Left ventricle myocardium inferior (tissue), 1 donor: ENCODE measurements at regions not wholly inside any gene's neighbourhood (a gene's known extent, or its start where the extent isn't known, plus 50 kb on each side); places are given as distances from the start of the nearest gene placed in this dataset.

Source experiments
- DNase-seq: peaks from one replicate; pipeline ENCODE4 v3.0.0-alpha.2; 2020
- H3K27ac ChIP-seq: fragments of 200-600 bp; replicated peaks from 2 replicates; pipeline ENCODE4 v1.8.0; 2021
- H3K27me3 ChIP-seq: fragments of 200-600 bp; 2 replicates; pipeline ENCODE4 v1.8.0; 2021; ENCODE audit warnings: low read depth
- H3K36me3 ChIP-seq: fragments of 200-600 bp; 2 replicates; pipeline ENCODE4 v1.8.0; 2021
- H3K4me1 ChIP-seq: fragments of 200-600 bp; 2 replicates; pipeline ENCODE4 v1.8.0; 2021
- H3K4me3 ChIP-seq: fragments of 200-600 bp; 2 replicates; pipeline ENCODE4 v1.8.0; 2021; ENCODE audit warnings: mild to moderate bottlenecking, moderate library complexity
- H3K9me3 ChIP-seq: fragments of 200-600 bp; replicated peaks from 2 replicates; pipeline ENCODE4 v1.8.0; 2021
- intact Hi-C: fragments of 100-400 bp; cut with micrococcal nuclease; formaldehyde crosslinking; loops from one replicate; pipeline ENCODE4 v1.11.0; 2022
- TF ChIP-seq, protein P1 (sequence below): fragments of 200-600 bp; IDR thresholded peaks from 2 replicates; pipeline ENCODE4 v1.8.0; 2021; ENCODE audit warnings: antibody characterized with exemption, mild to moderate bottlenecking, borderline replicate concordance
- donor health status: DM: no; HTN: yes; CAD: no; lungs with severe emphysema.

DNA sequence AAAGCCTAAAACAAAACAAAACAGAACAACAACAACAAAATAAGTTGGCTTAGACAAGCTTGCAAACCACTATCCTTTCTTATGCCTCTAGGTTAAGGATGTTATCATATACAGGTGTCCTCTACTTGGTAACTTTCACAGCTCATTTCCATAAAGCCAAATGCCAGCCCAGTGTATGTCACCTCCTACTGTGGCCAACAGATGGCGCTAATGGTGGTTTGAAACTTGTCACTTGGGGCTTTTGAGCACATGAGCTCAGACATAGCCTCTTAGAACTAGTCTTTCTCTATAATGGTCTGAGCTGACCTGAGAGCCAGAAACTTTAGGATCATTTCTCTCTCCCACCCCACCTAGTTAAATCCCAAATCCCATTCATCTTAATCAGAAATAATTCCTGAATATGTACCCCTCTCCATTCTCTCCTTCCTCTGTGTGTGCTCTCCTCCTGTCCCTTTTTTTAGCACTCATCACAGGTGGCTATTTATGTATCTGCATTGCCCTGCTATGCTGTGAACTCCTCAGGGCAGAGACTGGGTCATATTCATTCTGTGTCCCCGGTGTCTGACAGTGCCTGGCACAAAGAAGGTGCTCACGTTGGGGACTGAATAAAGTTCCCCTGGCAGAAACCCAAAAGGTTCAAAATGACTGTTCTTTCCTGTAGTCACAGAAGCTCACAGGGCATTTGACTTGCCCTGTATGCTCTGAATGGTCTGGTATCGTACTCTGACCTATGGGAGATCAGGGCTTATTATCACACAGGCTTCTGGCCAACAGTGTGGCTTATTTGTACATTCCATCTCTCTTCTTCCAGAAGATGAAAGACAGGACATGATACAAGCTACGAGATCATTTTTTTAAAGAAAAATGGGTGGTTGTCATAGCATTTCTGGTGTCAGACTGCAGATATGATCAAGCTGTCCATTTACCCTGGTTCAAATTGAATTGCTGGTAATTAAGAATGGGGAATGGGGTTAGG is 319.3 kb upstream of the AZI2 start:
- Histone ChIP-seq H3K9me3 (no peaks in the 10 kb centered on the region), H3K36me3 (no peaks in the 10 kb centered on the region), H3K27ac (peak overlapping the region; percentile 79), H3K4me3 (no peak overlapping the region), H3K4me1 (peaks cover 32% of the 10 kb centered on the region), H3K27me3 (no peaks in the 10 kb centered on the region)
- DNase-seq, result peak; percentile 39
- TF ChIP-seq, protein P1, sequence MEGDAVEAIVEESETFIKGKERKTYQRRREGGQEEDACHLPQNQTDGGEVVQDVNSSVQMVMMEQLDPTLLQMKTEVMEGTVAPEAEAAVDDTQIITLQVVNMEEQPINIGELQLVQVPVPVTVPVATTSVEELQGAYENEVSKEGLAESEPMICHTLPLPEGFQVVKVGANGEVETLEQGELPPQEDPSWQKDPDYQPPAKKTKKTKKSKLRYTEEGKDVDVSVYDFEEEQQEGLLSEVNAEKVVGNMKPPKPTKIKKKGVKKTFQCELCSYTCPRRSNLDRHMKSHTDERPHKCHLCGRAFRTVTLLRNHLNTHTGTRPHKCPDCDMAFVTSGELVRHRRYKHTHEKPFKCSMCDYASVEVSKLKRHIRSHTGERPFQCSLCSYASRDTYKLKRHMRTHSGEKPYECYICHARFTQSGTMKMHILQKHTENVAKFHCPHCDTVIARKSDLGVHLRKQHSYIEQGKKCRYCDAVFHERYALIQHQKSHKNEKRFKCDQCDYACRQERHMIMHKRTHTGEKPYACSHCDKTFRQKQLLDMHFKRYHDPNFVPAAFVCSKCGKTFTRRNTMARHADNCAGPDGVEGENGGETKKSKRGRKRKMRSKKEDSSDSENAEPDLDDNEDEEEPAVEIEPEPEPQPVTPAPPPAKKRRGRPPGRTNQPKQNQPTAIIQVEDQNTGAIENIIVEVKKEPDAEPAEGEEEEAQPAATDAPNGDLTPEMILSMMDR, result peak; percentile 90
- intact Hi-C loops, result loop anchor here (10.0 kb wide), 1 partner anchor 1097 kb away; no protein-coding TSS in a partner anchor

DNA sequence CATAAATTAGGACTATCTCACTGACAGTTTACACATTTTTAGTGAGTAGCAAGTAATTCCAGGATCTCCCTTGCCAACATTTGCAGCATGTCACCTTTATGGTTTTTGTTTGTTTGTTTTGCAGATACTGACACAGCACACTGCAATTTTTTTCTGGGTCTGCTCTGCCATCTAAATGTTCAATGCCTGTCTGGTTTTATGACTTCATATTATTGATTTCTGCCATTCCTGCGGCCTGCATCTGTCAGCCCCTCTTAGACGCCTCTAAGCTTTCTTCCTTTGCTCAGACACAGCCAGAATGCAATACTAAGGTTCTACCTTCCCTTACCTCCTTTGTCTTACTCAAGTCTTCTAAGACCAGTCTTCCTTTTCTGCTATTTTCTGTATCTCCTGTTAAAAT is 321.2 kb upstream of the AZI2 start:
- no peaks in the 10 kb centered on the region for H3K27me3 ChIP-seq
- no peaks in the 10 kb centered on the region for H3K9me3 ChIP-seq
- no peak for DNase-seq
- intact Hi-C loops, result loop anchor here (10.0 kb wide), 1 partner anchor 1095 kb away; no protein-coding TSS in a partner anchor
- TF ChIP-seq, protein P1, result no peak
- peaks cover 20% of the 10 kb centered on the region for H3K4me1 ChIP-seq
- no peak overlapping the region for H3K27ac ChIP-seq
- H3K4me3 ChIP-seq, result no peak overlapping the region
- H3K36me3 ChIP-seq, result no peaks in the 10 kb centered on the region

DNA sequence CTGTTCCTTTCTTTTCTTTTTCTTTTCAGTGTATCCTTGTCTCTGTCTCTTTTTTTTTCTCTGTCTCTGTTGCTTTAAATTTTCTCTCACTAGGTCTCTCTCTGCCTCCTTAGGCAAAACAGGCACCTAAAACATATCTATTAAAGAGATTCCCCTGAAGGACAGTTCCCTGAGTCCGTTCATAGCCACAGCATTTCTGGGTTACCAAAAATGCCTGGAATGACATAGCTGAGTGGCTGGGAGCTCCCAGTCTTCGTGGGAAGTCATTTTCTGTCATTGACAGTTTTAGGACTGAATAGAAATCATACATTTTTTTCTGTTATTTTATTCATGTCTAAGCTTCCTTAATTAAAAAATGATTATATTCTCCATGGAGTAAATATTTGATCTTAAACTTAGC is 323.8 kb upstream of the AZI2 start:
- Histone ChIP-seq H3K9me3 (no peaks in the 10 kb centered on the region), H3K27me3 (no peaks in the 10 kb centered on the region), H3K4me1 (peaks cover 17% of the 10 kb centered on the region), H3K4me3 (no peak overlapping the region), H3K36me3 (no peaks in the 10 kb centered on the region), H3K27ac (no peak overlapping the region)
- no peak for DNase-seq
- TF ChIP-seq, protein P1, result no peak
- intact Hi-C loops, result no loop called here

DNA sequence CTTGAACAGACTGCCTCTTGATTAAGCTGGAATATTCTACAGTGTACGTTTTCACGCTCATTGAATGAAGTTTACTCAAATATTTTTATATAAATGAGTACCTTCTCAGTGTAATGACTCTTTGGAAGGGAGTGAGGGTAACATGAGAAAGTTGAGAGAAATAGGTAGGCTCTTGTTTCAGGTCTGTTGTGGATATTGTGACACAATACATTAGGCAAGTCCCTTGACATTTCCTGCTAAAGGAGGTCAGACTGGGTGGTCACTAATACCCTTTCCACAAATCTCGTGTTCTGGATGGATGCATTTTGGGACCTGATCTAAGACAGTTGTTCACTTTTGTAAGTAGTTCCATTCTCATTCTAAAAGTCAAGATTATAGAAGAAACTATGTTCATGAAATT is 324.8 kb upstream of the AZI2 start:
- no peaks in the 10 kb centered on the region for H3K27me3 ChIP-seq
- intact Hi-C loops, result no loop called here
- no peak overlapping the region for H3K27ac ChIP-seq
- H3K9me3 ChIP-seq, result no peaks in the 10 kb centered on the region
- no peak for DNase-seq
- peaks cover 8% of the 10 kb centered on the region for H3K4me1 ChIP-seq
- TF ChIP-seq, protein P1, result no peak
- no peak overlapping the region for H3K4me3 ChIP-seq
- no peaks in the 10 kb centered on the region for H3K36me3 ChIP-seq

DNA sequence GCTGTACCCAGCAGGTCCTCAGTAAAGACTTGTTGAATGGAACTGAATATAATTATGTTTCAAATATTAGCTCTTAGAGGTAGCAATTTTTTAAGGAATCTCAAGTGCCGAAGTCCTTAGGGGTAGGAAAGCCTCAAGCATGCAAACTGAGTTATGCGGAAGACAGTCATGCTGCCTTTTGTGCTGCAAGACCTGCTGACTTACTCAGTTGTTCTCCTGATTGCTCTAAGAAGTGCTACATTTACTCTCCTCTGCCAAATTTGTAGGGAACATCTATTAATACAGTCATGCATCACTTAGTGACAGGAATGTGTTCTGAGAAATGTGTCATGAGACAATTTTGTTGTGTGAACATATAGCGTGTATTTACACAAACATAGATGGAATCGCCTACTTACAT is 325.6 kb upstream of the AZI2 start:
- Histone ChIP-seq H3K36me3 (no peaks in the 10 kb centered on the region), H3K4me3 (no peak overlapping the region), H3K27me3 (no peaks in the 10 kb centered on the region), H3K4me1 (peaks cover 6% of the 10 kb centered on the region), H3K27ac (peak overlapping the region; percentile 4), H3K9me3 (no peaks in the 10 kb centered on the region)
- intact Hi-C loops, result no loop called here
- TF ChIP-seq, protein P1, result no peak
- no peak for DNase-seq
